ENCODE measurements at regions not wholly inside any gene's neighbourhood (a gene's known extent, or its start where the extent isn't known, plus 50 kb on each side); places are given as distances from the start of the nearest gene placed in this dataset.
"Not testable (repeated sequence)": the region's sequence is repeated elsewhere in the genome, so short reads cannot be mapped to it uniquely, and the experiment has no call there.

GRCh38 chr7:6882321-6882721, 56.2 kb upstream of the CCZ1B start:
- H3K9ac ChIP-seq (ENCODE audit: low read length in 5 of 5); H3K27me3 ChIP-seq (ENCODE audit: control insufficient read depth in 5 of 5, insufficient read depth in 4 of 5, low read length in 5 of 5); H3K4me3 ChIP-seq (ENCODE audit: low read depth in 1 of 5, low read length in 5 of 5); H3K9me3 ChIP-seq (ENCODE audit: control insufficient read depth in 5 of 5, low read length in 5 of 5); H3K4me1 ChIP-seq (ENCODE audit: control insufficient read depth in 5 of 5, insufficient read depth in 5 of 5, low read length in 5 of 5); H3K27ac ChIP-seq (ENCODE audit: low read depth, low read length); H3K36me3 ChIP-seq (ENCODE audit: control insufficient read depth in 5 of 5, insufficient read depth in 5 of 5, low read length in 5 of 5): not testable (repeated sequence)

GRCh38 chr7:6883756-6884155, 57.7 kb upstream of the CCZ1B start:
- not testable (repeated sequence) for H3K9ac ChIP-seq (ENCODE audit: low read length in 5 of 5); H3K4me1 ChIP-seq (ENCODE audit: control insufficient read depth in 5 of 5, insufficient read depth in 5 of 5, low read length in 5 of 5); H3K4me3 ChIP-seq (ENCODE audit: low read depth in 1 of 5, low read length in 5 of 5); H3K27me3 ChIP-seq (ENCODE audit: control insufficient read depth in 5 of 5, insufficient read depth in 4 of 5, low read length in 5 of 5); H3K27ac ChIP-seq (ENCODE audit: low read depth, low read length); H3K36me3 ChIP-seq (ENCODE audit: control insufficient read depth in 5 of 5, insufficient read depth in 5 of 5, low read length in 5 of 5); H3K9me3 ChIP-seq (ENCODE audit: control insufficient read depth in 5 of 5, low read length in 5 of 5)

GRCh38 chr7:6886198-6886597, 60.1 kb upstream of the CCZ1B start:
- H3K9me3 ChIP-seq (ENCODE audit: control insufficient read depth in 5 of 5, low read length in 5 of 5), result no peaks in the 10 kb centered on the region
- no peak overlapping the region for H3K4me3 ChIP-seq (ENCODE audit: low read depth in 1 of 5, low read length in 5 of 5)
- no peak overlapping the region for H3K9ac ChIP-seq (ENCODE audit: low read length in 5 of 5)
- H3K27ac ChIP-seq (ENCODE audit: low read depth, low read length), result no peak overlapping the region
- H3K4me1 ChIP-seq (ENCODE audit: control insufficient read depth in 5 of 5, insufficient read depth in 5 of 5, low read length in 5 of 5), result no peaks in the 10 kb centered on the region
- H3K36me3 ChIP-seq (ENCODE audit: control insufficient read depth in 5 of 5, insufficient read depth in 5 of 5, low read length in 5 of 5), result no peaks in the 10 kb centered on the region
- H3K27me3 ChIP-seq (ENCODE audit: control insufficient read depth in 5 of 5, insufficient read depth in 4 of 5, low read length in 5 of 5), result peaks cover 0 to 2% (median 0%) of the 10 kb centered on the region in 5 donors

GRCh38 chr7:6888267-6889045, 62.4 kb upstream of the CCZ1B start:
- not testable (repeated sequence) for H3K4me1 ChIP-seq (ENCODE audit: control insufficient read depth in 5 of 5, insufficient read depth in 5 of 5, low read length in 5 of 5); H3K27me3 ChIP-seq (ENCODE audit: control insufficient read depth in 5 of 5, insufficient read depth in 4 of 5, low read length in 5 of 5); H3K27ac ChIP-seq (ENCODE audit: low read depth, low read length)

DNA sequence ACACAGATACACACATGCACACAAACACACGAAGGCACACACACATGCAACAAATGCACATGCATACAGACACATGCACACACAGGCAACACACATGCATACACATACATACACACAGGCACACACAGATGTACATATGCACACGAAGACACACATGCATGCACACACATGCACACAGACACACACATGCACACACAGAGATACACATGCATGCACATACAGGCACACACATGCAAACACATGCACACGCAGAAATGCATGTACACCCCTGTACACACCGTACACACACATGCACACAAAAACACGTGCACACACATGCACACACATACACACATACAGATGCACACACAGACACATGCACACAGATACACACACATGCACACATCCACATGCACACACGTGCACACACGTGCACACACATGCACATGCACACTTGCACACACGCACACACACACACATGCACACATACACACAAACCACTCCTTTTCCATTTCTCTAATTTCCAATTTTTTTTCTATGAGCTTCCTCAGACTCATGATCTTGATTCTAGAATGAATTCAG, 63.3 kb upstream of the CCZ1B start:
- no peak overlapping the region for H3K4me3 ChIP-seq (ENCODE audit: low read depth in 1 of 5, low read length in 5 of 5)

More at GRCh38 chr7:6888267-6889045, 62.4 kb upstream of the CCZ1B start:
- not testable (repeated sequence) for H3K9me3 ChIP-seq (ENCODE audit: control insufficient read depth in 5 of 5, low read length in 5 of 5); H3K36me3 ChIP-seq (ENCODE audit: control insufficient read depth in 5 of 5, insufficient read depth in 5 of 5, low read length in 5 of 5); H3K4me3 ChIP-seq (ENCODE audit: low read depth in 1 of 5, low read length in 5 of 5); H3K9ac ChIP-seq (ENCODE audit: low read length in 5 of 5)

DNA sequence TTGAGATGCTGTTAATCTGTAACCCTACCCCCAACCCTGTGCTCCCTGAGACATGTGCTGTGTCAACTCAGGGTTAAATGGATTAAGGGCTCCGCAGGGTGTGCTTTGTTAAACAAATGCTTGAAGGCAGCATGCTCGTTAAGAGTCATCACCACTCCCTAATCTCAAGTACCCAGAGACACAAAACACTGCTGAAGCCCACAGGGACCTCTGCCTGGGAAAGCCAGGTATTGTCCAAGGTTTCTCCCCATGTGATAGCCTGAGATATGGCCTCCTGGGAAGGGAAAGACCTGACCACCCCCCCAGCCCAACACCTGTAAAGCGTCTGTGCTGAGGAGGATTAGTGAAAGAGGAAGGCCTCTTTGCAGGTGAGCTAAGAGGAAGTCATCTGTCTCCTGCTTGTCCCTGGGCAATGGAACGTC, 76.0 kb upstream of the CCZ1B start:
- not testable (repeated sequence) for H3K9ac ChIP-seq (ENCODE audit: low read length in 5 of 5); H3K27ac ChIP-seq (ENCODE audit: low read depth, low read length); H3K27me3 ChIP-seq (ENCODE audit: control insufficient read depth in 5 of 5, insufficient read depth in 4 of 5, low read length in 5 of 5); H3K9me3 ChIP-seq (ENCODE audit: control insufficient read depth in 5 of 5, low read length in 5 of 5); H3K4me3 ChIP-seq (ENCODE audit: low read depth in 1 of 5, low read length in 5 of 5); H3K36me3 ChIP-seq (ENCODE audit: control insufficient read depth in 5 of 5, insufficient read depth in 5 of 5, low read length in 5 of 5); H3K4me1 ChIP-seq (ENCODE audit: control insufficient read depth in 5 of 5, insufficient read depth in 5 of 5, low read length in 5 of 5)

More for the DNA sequence above, 63.3 kb upstream of the CCZ1B start:
- H3K27ac ChIP-seq (ENCODE audit: low read depth, low read length), result no peak overlapping the region
- H3K36me3 ChIP-seq (ENCODE audit: control insufficient read depth in 5 of 5, insufficient read depth in 5 of 5, low read length in 5 of 5), result no peaks in the 10 kb centered on the region
- no peaks in the 10 kb centered on the region for H3K4me1 ChIP-seq (ENCODE audit: control insufficient read depth in 5 of 5, insufficient read depth in 5 of 5, low read length in 5 of 5)
- no peaks in the 10 kb centered on the region for H3K27me3 ChIP-seq (ENCODE audit: control insufficient read depth in 5 of 5, insufficient read depth in 4 of 5, low read length in 5 of 5)
- H3K9me3 ChIP-seq (ENCODE audit: control insufficient read depth in 5 of 5, low read length in 5 of 5), result no peaks in the 10 kb centered on the region
- H3K9ac ChIP-seq (ENCODE audit: low read length in 5 of 5), result no peak overlapping the region

DNA sequence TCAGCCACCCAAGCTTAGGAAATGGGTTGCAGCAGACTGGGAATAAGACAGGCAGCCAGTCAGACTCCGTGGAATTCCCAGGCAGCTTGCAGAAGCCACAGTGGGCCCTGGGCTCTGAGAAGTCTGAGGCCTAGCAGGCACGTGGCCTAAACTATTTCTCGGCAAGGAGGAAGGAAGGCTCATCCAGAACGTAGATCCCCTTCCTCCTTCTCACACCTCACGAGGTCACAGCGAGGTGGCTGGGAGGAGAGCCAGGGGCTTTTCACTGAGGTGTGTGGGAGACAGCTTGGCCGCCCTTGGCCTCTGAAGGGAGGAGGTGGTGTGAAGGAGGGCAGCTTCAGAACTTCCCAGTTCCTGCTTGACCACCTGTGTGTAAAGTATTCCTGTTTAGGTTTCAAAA, 77.2 kb upstream of the CCZ1B start:
- not testable (repeated sequence) for H3K9me3 ChIP-seq (ENCODE audit: control insufficient read depth in 5 of 5, low read length in 5 of 5); H3K4me1 ChIP-seq (ENCODE audit: control insufficient read depth in 5 of 5, insufficient read depth in 5 of 5, low read length in 5 of 5); H3K27ac ChIP-seq (ENCODE audit: low read depth, low read length); H3K4me3 ChIP-seq (ENCODE audit: low read depth in 1 of 5, low read length in 5 of 5); H3K36me3 ChIP-seq (ENCODE audit: control insufficient read depth in 5 of 5, insufficient read depth in 5 of 5, low read length in 5 of 5); H3K27me3 ChIP-seq (ENCODE audit: control insufficient read depth in 5 of 5, insufficient read depth in 4 of 5, low read length in 5 of 5); H3K9ac ChIP-seq (ENCODE audit: low read length in 5 of 5)

DNA sequence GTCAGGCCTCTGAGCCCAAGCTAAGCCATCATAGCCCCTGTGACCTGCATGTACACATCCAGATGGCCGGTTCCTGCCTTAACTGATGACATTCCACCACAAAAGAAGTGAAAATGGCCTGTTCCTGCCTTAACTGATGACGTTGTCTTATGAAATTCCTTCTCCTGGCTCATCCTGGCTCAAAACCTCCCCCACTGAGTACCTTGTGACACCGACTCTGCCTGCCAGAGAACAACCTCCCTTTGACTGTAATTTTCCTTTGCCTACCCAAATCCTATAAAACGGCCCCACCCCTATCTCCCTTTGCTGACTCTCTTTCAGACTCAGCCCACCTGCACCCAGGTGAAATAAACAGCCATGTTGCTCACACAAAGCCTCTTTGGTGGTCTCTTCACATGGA, 77.7 kb upstream of the CCZ1B start:
- not testable (repeated sequence) for H3K4me3 ChIP-seq (ENCODE audit: low read depth in 1 of 5, low read length in 5 of 5); H3K27ac ChIP-seq (ENCODE audit: low read depth, low read length); H3K9me3 ChIP-seq (ENCODE audit: control insufficient read depth in 5 of 5, low read length in 5 of 5); H3K9ac ChIP-seq (ENCODE audit: low read length in 5 of 5); H3K27me3 ChIP-seq (ENCODE audit: control insufficient read depth in 5 of 5, insufficient read depth in 4 of 5, low read length in 5 of 5); H3K36me3 ChIP-seq (ENCODE audit: control insufficient read depth in 5 of 5, insufficient read depth in 5 of 5, low read length in 5 of 5); H3K4me1 ChIP-seq (ENCODE audit: control insufficient read depth in 5 of 5, insufficient read depth in 5 of 5, low read length in 5 of 5)

DNA sequence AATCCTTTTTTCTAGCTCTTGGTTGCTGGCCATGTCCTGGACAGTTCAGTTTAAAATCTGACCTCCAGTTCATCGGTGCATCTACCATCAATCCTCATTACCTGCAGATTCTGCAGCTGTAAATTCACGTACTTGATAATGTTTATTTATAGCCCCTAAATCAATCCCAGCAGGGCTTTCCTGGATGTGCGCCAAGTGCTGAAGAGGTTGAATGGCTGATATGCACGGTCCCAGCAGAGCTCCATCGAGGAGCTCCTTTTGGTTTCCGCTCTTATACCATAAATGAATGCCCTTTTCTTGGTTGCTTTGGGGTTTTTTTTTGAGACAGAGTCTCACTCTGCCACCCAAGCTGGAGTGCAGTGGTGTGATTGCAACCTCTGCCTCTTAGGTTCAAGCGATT, 91.2 kb upstream of the CCZ1B start:
- H3K4me3 ChIP-seq (ENCODE audit: low read depth in 1 of 5, low read length in 5 of 5), result no peak overlapping the region
- no peak overlapping the region for H3K9ac ChIP-seq (ENCODE audit: low read length in 5 of 5)
- H3K27me3 ChIP-seq (ENCODE audit: control insufficient read depth in 5 of 5, insufficient read depth in 4 of 5, low read length in 5 of 5), result peaks cover 0 to 5% (median 0%) of the 10 kb centered on the region in 5 donors
- H3K4me1 ChIP-seq (ENCODE audit: control insufficient read depth in 5 of 5, insufficient read depth in 5 of 5, low read length in 5 of 5), result no peaks in the 10 kb centered on the region
- no peaks in the 10 kb centered on the region for H3K9me3 ChIP-seq (ENCODE audit: control insufficient read depth in 5 of 5, low read length in 5 of 5)
- H3K36me3 ChIP-seq (ENCODE audit: control insufficient read depth in 5 of 5, insufficient read depth in 5 of 5, low read length in 5 of 5), result no peaks in the 10 kb centered on the region
- H3K27ac ChIP-seq (ENCODE audit: low read depth, low read length), result no peak overlapping the region

DNA sequence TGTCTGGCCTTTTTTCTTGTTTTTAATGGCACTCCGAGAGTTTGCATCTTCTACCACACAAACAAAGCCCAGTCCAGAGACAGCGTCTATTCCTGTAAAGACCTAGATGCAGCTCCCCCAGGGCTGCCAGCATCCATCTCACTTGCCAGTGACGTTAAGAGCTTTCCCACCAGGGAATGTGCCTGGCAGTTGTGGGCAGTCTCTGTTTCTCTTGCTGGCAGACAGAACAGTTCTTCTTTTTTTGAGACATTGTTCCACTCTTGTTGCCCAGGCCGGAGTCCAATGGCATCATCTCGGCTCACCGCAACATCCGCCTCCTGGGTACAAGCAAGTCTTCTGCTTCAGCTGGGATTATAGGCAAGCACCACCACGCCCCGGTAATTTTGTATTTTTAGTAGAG, 93.1 kb upstream of the CCZ1B start:
- H3K4me3 ChIP-seq (ENCODE audit: low read depth in 1 of 5, low read length in 5 of 5); H3K36me3 ChIP-seq (ENCODE audit: control insufficient read depth in 5 of 5, insufficient read depth in 5 of 5, low read length in 5 of 5); H3K27me3 ChIP-seq (ENCODE audit: control insufficient read depth in 5 of 5, insufficient read depth in 4 of 5, low read length in 5 of 5); H3K9me3 ChIP-seq (ENCODE audit: control insufficient read depth in 5 of 5, low read length in 5 of 5); H3K4me1 ChIP-seq (ENCODE audit: control insufficient read depth in 5 of 5, insufficient read depth in 5 of 5, low read length in 5 of 5); H3K27ac ChIP-seq (ENCODE audit: low read depth, low read length); H3K9ac ChIP-seq (ENCODE audit: low read length in 5 of 5): not testable (repeated sequence)
